HepG2 (cell line): ENCODE measurements at regions not wholly inside any gene's neighbourhood (a gene's known extent, or its start where the extent isn't known, plus 50 kb on each side); places are given as distances from the start of the nearest gene placed in this dataset.

Experiments used
- DMAP1 ChIP-seq: IDR thresholded peaks from 2 replicates; pipeline ENCODE4 v1.6.1; 2016
- HOXA7 ChIP-seq: sonication (generic); formaldehyde crosslinking; IDR thresholded peaks from 2 replicates; pipeline ENCODE4 v1.8.1; 2022; ENCODE audit warnings: mild to moderate bottlenecking, missing genetic modification reagents, moderate library complexity
- MEF2D ChIP-seq: sonication (generic); formaldehyde crosslinking; IDR thresholded peaks from 2 replicates; pipeline ENCODE4 v1.5.1; 2020; ENCODE audit warnings: mild to moderate bottlenecking, missing genetic modification reagents
- ZFP41 ChIP-seq: sonication (generic); formaldehyde crosslinking; IDR thresholded peaks from 2 replicates; pipeline ENCODE4 v1.4.0; 2020; ENCODE audit warnings: mild to moderate bottlenecking, missing genetic modification reagents, borderline replicate concordance
- ZNF644 ChIP-seq: IDR thresholded peaks from 2 replicates; pipeline ENCODE4 v1.6.1; 2016; ENCODE audit warnings: low read depth
- TF ChIP-seq, protein P1 (sequence below): sonication (generic); formaldehyde crosslinking; IDR thresholded peaks from 2 replicates; pipeline ENCODE4 v1.4.0; 2020; ENCODE audit warnings: mild to moderate bottlenecking, missing genetic modification reagents
- TF ChIP-seq, protein P2 (sequence below), 2 experiments: sonication (generic) in 1 of 2; formaldehyde crosslinking in 1 of 2; IDR thresholded peaks; 2 replicates each; pipeline versions ENCODE4 v1.6.1 to v1.9.0; 2014 to 2022; ENCODE audit warnings: antibody characterized with exemption in 1 of 2, borderline replicate concordance in 1 of 2, inconsistent platforms in 1 of 2, low read depth in 1 of 2, missing genetic modification reagents in 1 of 2
- TF ChIP-seq, protein P3 (sequence below): sonication (generic); formaldehyde crosslinking; IDR thresholded peaks from 2 replicates; pipeline ENCODE4 v1.9.0; 2021; ENCODE audit warnings: missing genetic modification reagents, mild to moderate bottlenecking, borderline replicate concordance
- TF ChIP-seq, protein P4 (sequence below): sonication (generic); formaldehyde crosslinking; IDR thresholded peaks from 2 replicates; pipeline ENCODE4 v1.4.0; 2020; ENCODE audit warnings: mild to moderate bottlenecking, missing genetic modification reagents
- TF ChIP-seq, protein P5 (sequence below): IDR thresholded peaks from 2 replicates; pipeline ENCODE4 v1.6.1; 2016; ENCODE audit warnings: mild to moderate bottlenecking
- TF ChIP-seq, protein P6 (sequence below): sonication (generic); formaldehyde crosslinking; IDR thresholded peaks from 2 replicates; pipeline ENCODE4 v1.4.0; 2020; ENCODE audit warnings: missing genetic modification reagents

DNA sequence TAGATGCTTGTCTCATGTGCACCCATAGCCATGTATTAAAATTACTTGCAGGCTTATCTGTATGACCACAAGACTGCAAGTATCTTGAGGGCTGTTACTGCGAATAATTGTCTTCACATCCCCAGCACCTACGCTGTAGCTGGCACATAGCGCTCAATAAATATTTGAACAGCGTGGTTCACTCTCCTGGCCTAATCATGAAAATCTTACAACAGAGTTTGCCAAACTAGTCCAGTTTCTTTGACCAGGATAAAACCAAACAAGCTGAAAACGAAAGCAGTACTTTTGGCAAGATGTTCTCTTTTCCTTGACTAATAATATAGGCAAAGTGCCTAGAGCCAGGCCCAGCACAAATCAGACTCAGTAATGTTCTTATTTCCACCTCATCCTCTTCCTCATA is 106.7 kb downstream of the RPS29 start (continued):
- TF ChIP-seq, protein P1, sequence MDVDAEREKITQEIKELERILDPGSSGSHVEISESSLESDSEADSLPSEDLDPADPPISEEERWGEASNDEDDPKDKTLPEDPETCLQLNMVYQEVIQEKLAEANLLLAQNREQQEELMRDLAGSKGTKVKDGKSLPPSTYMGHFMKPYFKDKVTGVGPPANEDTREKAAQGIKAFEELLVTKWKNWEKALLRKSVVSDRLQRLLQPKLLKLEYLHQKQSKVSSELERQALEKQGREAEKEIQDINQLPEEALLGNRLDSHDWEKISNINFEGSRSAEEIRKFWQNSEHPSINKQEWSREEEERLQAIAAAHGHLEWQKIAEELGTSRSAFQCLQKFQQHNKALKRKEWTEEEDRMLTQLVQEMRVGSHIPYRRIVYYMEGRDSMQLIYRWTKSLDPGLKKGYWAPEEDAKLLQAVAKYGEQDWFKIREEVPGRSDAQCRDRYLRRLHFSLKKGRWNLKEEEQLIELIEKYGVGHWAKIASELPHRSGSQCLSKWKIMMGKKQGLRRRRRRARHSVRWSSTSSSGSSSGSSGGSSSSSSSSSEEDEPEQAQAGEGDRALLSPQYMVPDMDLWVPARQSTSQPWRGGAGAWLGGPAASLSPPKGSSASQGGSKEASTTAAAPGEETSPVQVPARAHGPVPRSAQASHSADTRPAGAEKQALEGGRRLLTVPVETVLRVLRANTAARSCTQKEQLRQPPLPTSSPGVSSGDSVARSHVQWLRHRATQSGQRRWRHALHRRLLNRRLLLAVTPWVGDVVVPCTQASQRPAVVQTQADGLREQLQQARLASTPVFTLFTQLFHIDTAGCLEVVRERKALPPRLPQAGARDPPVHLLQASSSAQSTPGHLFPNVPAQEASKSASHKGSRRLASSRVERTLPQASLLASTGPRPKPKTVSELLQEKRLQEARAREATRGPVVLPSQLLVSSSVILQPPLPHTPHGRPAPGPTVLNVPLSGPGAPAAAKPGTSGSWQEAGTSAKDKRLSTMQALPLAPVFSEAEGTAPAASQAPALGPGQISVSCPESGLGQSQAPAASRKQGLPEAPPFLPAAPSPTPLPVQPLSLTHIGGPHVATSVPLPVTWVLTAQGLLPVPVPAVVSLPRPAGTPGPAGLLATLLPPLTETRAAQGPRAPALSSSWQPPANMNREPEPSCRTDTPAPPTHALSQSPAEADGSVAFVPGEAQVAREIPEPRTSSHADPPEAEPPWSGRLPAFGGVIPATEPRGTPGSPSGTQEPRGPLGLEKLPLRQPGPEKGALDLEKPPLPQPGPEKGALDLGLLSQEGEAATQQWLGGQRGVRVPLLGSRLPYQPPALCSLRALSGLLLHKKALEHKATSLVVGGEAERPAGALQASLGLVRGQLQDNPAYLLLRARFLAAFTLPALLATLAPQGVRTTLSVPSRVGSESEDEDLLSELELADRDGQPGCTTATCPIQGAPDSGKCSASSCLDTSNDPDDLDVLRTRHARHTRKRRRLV (CRISPR knock-in tag) = no peak
- TF ChIP-seq MEF2D (CRISPR knock-in tag) = 0 out of 2 replicates have a peak, but pooled peaks have one; percentile 19
- TF ChIP-seq ZFP41 (CRISPR knock-in tag) = no peak
- 0 out of 2 replicates have a peak, but pooled peaks have one; percentile 29 for TF ChIP-seq ZNF644 (CRISPR knock-in tag)
- TF ChIP-seq, protein P2, sequence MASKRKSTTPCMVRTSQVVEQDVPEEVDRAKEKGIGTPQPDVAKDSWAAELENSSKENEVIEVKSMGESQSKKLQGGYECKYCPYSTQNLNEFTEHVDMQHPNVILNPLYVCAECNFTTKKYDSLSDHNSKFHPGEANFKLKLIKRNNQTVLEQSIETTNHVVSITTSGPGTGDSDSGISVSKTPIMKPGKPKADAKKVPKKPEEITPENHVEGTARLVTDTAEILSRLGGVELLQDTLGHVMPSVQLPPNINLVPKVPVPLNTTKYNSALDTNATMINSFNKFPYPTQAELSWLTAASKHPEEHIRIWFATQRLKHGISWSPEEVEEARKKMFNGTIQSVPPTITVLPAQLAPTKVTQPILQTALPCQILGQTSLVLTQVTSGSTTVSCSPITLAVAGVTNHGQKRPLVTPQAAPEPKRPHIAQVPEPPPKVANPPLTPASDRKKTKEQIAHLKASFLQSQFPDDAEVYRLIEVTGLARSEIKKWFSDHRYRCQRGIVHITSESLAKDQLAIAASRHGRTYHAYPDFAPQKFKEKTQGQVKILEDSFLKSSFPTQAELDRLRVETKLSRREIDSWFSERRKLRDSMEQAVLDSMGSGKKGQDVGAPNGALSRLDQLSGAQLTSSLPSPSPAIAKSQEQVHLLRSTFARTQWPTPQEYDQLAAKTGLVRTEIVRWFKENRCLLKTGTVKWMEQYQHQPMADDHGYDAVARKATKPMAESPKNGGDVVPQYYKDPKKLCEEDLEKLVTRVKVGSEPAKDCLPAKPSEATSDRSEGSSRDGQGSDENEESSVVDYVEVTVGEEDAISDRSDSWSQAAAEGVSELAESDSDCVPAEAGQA (IDR thresholded peaks at IDR 0.05; ENCODE audit: low read depth) = no peak
- TF ChIP-seq, protein P2 (CRISPR knock-in tag; IDR thresholded peaks at IDR 0.05; ENCODE audit: borderline replicate concordance) = no peak
- TF ChIP-seq, protein P3, sequence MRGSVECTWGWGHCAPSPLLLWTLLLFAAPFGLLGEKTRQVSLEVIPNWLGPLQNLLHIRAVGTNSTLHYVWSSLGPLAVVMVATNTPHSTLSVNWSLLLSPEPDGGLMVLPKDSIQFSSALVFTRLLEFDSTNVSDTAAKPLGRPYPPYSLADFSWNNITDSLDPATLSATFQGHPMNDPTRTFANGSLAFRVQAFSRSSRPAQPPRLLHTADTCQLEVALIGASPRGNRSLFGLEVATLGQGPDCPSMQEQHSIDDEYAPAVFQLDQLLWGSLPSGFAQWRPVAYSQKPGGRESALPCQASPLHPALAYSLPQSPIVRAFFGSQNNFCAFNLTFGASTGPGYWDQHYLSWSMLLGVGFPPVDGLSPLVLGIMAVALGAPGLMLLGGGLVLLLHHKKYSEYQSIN = no peak
- TF ChIP-seq, protein P4, sequence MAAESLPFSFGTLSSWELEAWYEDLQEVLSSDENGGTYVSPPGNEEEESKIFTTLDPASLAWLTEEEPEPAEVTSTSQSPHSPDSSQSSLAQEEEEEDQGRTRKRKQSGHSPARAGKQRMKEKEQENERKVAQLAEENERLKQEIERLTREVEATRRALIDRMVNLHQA (CRISPR knock-in tag) = no peak
- TF ChIP-seq, protein P5, sequence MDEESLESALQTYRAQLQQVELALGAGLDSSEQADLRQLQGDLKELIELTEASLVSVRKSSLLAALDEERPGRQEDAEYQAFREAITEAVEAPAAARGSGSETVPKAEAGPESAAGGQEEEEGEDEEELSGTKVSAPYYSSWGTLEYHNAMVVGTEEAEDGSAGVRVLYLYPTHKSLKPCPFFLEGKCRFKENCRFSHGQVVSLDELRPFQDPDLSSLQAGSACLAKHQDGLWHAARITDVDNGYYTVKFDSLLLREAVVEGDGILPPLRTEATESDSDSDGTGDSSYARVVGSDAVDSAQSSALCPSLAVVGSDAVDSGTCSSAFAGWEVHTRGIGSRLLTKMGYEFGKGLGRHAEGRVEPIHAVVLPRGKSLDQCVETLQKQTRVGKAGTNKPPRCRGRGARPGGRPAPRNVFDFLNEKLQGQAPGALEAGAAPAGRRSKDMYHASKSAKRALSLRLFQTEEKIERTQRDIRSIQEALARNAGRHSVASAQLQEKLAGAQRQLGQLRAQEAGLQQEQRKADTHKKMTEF (CRISPR knock-in tag) = 0 out of 2 replicates have a peak, but pooled peaks have one; percentile 18
- TF ChIP-seq DMAP1 (CRISPR knock-in tag) = no peak
- TF ChIP-seq, protein P6, sequence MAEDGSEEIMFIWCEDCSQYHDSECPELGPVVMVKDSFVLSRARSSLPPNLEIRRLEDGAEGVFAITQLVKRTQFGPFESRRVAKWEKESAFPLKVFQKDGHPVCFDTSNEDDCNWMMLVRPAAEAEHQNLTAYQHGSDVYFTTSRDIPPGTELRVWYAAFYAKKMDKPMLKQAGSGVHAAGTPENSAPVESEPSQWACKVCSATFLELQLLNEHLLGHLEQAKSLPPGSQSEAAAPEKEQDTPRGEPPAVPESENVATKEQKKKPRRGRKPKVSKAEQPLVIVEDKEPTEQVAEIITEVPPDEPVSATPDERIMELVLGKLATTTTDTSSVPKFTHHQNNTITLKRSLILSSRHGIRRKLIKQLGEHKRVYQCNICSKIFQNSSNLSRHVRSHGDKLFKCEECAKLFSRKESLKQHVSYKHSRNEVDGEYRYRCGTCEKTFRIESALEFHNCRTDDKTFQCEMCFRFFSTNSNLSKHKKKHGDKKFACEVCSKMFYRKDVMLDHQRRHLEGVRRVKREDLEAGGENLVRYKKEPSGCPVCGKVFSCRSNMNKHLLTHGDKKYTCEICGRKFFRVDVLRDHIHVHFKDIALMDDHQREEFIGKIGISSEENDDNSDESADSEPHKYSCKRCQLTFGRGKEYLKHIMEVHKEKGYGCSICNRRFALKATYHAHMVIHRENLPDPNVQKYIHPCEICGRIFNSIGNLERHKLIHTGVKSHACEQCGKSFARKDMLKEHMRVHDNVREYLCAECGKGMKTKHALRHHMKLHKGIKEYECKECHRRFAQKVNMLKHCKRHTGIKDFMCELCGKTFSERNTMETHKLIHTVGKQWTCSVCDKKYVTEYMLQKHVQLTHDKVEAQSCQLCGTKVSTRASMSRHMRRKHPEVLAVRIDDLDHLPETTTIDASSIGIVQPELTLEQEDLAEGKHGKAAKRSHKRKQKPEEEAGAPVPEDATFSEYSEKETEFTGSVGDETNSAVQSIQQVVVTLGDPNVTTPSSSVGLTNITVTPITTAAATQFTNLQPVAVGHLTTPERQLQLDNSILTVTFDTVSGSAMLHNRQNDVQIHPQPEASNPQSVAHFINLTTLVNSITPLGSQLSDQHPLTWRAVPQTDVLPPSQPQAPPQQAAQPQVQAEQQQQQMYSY (CRISPR knock-in tag) = no peak
- no peak for TF ChIP-seq HOXA7 (CRISPR knock-in tag)
